ENCODE measurements at regions not wholly inside any gene's neighbourhood (a gene's known extent, or its start where the extent isn't known, plus 50 kb on each side); places are given as distances from the start of the nearest gene placed in this dataset.

DNA sequence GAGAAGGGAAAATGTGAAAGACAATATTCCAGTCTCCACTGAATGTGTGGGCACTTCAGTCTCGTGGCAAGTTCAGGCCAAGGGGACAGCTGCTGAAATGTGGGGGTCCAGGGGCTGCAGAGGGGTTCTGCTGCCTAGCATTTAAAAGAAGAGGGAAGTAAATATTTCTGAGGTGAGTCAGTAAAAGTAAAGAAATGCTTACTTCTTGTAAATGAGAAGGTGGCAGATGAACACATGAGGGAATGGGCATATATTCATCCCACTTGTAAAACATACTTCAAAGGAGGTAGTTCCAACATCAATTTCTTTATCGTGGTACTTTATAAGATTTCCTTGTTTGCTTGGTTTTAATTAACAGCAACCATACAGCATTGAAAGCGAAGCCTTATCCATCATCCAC, 63.1 kb upstream of the HIVEP3 start:
- no peak overlapping the region for H3K27ac ChIP-seq (ENCODE audit: low read depth in 2 of 2, low read length in 1 of 2)
- H3K4me3 ChIP-seq (ENCODE audit: low read depth in 2 of 2, low read length in 1 of 2): no peak overlapping the region
- no peaks in the 10 kb centered on the region for H3F3A ChIP-seq (replicated peaks; ENCODE audit: insufficient read depth)
- H3K9ac ChIP-seq: no peak overlapping the region
- TF ChIP-seq USF1 (IDR thresholded peaks at IDR 0.05; ENCODE audit: borderline replicate concordance, low read depth) (no peak), MXI1 (IDR thresholded peaks at IDR 0.05; ENCODE audit: low read depth, low read length) (no peak), IRF3 (IDR thresholded peaks at IDR 0.05; ENCODE audit: low read depth, low read length) (no peak), RCOR1 (IDR thresholded peaks at IDR 0.05; ENCODE audit: low read length) (no peak), FOXJ3 (CRISPR knock-in tag; IDR thresholded peaks at IDR 0.05) (no peak), ELF1 (IDR thresholded peaks at IDR 0.05) (no peak), EP300 (IDR thresholded peaks at IDR 0.05; ENCODE audit: borderline replicate concordance in 1 of 2, low read depth in 1 of 2, low read length in 1 of 2) (no peak), RFX5 (IDR thresholded peaks at IDR 0.05; ENCODE audit: low read length) (no peak), RXRA (IDR thresholded peaks at IDR 0.05; ENCODE audit: borderline replicate concordance, low read depth) (no peak), CTCF (IDR thresholded peaks at IDR 0.05) (no peak), NRF1 (IDR thresholded peaks at IDR 0.05; ENCODE audit: low read depth, low read length) (no peak)
- TF ChIP-seq, protein P1, sequence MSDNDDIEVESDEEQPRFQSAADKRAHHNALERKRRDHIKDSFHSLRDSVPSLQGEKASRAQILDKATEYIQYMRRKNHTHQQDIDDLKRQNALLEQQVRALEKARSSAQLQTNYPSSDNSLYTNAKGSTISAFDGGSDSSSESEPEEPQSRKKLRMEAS (IDR thresholded peaks at IDR 0.05; ENCODE audit: low read depth): no peak
- H3K36me3 ChIP-seq (replicated peaks in 1 of 2; ENCODE audit: control insufficient read depth in 1 of 2, insufficient read depth in 2 of 2, low read length in 1 of 2): no peaks in the 10 kb centered on the region
- no peaks in the 10 kb centered on the region for H3K79me2 ChIP-seq (ENCODE audit: insufficient read depth)
- WGBS (ENCODE audit: low lambda C conversion rate): 80% methylated on average over 3 of the region's 3 CpGs
- no peak for DNase-seq
- ChIA-PET POLR2A (no interaction called here), CTCF (no interaction called here)
- H4K20me1 ChIP-seq (ENCODE audit: insufficient read depth): no peaks in the 10 kb centered on the region
- peaks cover 0 to 10% of the 10 kb centered on the region in 2 experiments; a peak in 2 of 4 replicates for H3K4me1 ChIP-seq (ENCODE audit: control insufficient read depth in 1 of 2, insufficient read depth in 2 of 2, low read depth in 1 of 2, low read length in 1 of 2)
- H3K9me3 ChIP-seq: no peaks in the 10 kb centered on the region
- no peaks in the 10 kb centered on the region for H3K27me3 ChIP-seq (ENCODE audit: insufficient read depth)
- no peaks in the 10 kb centered on the region for H3K9me2 ChIP-seq
- no peak overlapping the region for H2AFZ ChIP-seq (ENCODE audit: low read depth)
- no peak overlapping the region for H3K4me2 ChIP-seq

DNA sequence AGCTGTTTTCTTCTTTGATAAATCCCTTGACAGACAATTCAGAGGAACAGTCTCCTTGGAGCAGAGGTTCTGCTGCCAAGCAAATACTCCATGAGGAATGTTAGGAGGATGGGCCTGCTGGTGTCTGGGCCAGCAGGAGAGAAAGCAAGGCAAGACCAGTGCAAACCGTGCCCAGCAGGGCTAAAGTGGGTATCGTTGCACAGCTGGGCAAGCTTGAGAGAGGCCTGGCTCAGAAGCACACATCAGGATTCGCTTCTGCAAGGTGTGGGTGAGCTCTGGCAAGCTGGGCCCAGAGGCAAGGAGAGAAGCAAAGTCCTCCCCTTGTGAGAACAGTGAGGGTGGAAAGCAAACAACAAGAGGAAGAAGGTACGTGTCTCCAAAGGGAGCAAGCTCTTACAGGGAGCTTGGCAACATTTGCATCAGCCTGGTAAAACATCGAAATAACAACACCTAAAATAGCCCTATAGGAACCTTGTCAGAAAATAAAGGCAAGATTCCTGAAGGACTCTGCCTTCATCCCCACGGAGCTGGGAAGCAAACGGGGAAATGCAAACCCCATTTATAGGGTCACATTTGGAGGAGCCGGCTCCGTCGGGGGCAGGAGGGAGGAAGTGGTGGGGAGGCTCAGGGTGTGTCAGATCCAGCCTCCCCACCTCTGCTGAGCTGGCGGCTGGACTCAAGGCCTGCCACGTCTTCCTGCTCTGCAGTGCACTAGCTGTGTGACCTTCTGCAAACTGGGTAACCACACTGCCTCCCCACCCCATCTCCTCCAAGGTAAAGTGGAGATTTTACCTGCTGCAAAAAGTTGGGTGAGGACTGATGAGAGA, 62.3 kb upstream of the HIVEP3 start:
- no peak for DNase-seq
- Histone ChIP-seq H3K9ac (no peak overlapping the region), H3K4me3 (ENCODE audit: low read depth in 2 of 2, low read length in 1 of 2) (no peak overlapping the region), H3K4me1 (ENCODE audit: control insufficient read depth in 1 of 2, insufficient read depth in 2 of 2, low read depth in 1 of 2, low read length in 1 of 2) (peaks cover 0 to 14% of the 10 kb centered on the region in 2 experiments; a peak in 2 of 4 replicates), H3F3A (replicated peaks; ENCODE audit: insufficient read depth) (no peaks in the 10 kb centered on the region), H3K9me2 (no peaks in the 10 kb centered on the region), H3K79me2 (ENCODE audit: insufficient read depth) (no peaks in the 10 kb centered on the region), H3K4me2 (no peak overlapping the region), H3K36me3 (replicated peaks in 1 of 2; ENCODE audit: control insufficient read depth in 1 of 2, insufficient read depth in 2 of 2, low read length in 1 of 2) (no peaks in the 10 kb centered on the region), H3K9me3 (no peaks in the 10 kb centered on the region), H2AFZ (ENCODE audit: low read depth) (no peak overlapping the region), H3K27me3 (ENCODE audit: insufficient read depth) (no peaks in the 10 kb centered on the region), H3K27ac (ENCODE audit: low read depth in 2 of 2, low read length in 1 of 2) (no peak overlapping the region), H4K20me1 (ENCODE audit: insufficient read depth) (no peaks in the 10 kb centered on the region)
- ChIA-PET POLR2A (no interaction called here), CTCF (no interaction called here)
- WGBS (ENCODE audit: low lambda C conversion rate): 91% methylated on average over 12 of the region's 12 CpGs
- TF ChIP-seq SIN3A (IDR thresholded peaks at IDR 0.05; ENCODE audit: borderline replicate concordance, low read depth, low read length) (no peak), MEF2A (IDR thresholded peaks at IDR 0.05; ENCODE audit: borderline replicate concordance, low read depth) (no peak), POLR2AphosphoS5 (IDR thresholded peaks at IDR 0.05; ENCODE audit: low read depth, low read length) (no peak), EZH2phosphoT487 (IDR thresholded peaks at IDR 0.05; ENCODE audit: borderline replicate concordance, low read depth) (no peak), FOSL2 (IDR thresholded peaks at IDR 0.05; ENCODE audit: borderline replicate concordance, low read depth) (no peak), MXI1 (IDR thresholded peaks at IDR 0.05; ENCODE audit: low read depth, low read length) (no peak), EP300 (IDR thresholded peaks at IDR 0.05; ENCODE audit: borderline replicate concordance in 1 of 2, low read depth in 1 of 2, low read length in 1 of 2) (no peak)
- TF ChIP-seq, protein P2, sequence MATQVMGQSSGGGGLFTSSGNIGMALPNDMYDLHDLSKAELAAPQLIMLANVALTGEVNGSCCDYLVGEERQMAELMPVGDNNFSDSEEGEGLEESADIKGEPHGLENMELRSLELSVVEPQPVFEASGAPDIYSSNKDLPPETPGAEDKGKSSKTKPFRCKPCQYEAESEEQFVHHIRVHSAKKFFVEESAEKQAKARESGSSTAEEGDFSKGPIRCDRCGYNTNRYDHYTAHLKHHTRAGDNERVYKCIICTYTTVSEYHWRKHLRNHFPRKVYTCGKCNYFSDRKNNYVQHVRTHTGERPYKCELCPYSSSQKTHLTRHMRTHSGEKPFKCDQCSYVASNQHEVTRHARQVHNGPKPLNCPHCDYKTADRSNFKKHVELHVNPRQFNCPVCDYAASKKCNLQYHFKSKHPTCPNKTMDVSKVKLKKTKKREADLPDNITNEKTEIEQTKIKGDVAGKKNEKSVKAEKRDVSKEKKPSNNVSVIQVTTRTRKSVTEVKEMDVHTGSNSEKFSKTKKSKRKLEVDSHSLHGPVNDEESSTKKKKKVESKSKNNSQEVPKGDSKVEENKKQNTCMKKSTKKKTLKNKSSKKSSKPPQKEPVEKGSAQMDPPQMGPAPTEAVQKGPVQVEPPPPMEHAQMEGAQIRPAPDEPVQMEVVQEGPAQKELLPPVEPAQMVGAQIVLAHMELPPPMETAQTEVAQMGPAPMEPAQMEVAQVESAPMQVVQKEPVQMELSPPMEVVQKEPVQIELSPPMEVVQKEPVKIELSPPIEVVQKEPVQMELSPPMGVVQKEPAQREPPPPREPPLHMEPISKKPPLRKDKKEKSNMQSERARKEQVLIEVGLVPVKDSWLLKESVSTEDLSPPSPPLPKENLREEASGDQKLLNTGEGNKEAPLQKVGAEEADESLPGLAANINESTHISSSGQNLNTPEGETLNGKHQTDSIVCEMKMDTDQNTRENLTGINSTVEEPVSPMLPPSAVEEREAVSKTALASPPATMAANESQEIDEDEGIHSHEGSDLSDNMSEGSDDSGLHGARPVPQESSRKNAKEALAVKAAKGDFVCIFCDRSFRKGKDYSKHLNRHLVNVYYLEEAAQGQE (IDR thresholded peaks at IDR 0.05; ENCODE audit: low read depth, low read length): no peak
- TF ChIP-seq, protein P1 (IDR thresholded peaks at IDR 0.05; ENCODE audit: low read depth): no peak
